Fibroblast of skin of scalp (primary cell): ENCODE measurements at regions not wholly inside any gene's neighbourhood (a gene's known extent, or its start where the extent isn't known, plus 50 kb on each side); places are given as distances from the start of the nearest gene placed in this dataset.

Experiments used
- DNase-seq: peaks from one replicate; pipeline ENCODE4 v3.0.0-alpha.2; 2013

DNA sequence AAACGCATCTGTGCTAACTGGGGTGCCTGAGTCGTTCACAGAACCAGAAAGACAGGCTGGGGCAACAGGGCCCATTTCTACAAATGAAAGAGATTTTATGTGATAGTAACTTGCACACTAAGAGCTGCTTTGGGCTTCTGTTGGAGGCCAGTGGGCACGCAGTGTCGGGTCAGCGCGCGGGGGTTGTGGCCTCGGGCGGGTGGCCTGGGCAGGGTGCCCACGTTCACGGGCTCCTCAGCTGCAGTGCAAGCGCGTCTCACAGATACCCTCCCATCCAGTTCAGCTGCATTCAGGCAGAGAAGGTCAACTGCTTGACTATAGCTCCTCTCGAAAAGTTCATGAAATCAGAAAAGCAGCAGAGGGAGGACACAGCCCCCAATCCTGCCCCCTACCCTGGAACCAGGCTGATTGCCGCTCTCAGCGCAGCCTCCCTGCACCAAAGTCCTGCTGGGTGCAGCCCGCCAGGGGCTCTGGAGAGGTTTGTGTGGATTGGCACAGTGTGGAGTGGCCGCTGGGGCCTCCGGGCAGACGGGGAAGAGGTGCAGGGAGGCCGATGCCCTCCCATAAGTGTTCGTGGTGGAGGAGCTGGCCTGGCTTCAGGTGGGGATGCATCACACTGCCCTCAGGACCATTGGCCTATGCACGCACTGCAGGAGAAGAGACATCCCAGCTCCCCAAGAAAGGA is 582.8 kb downstream of the TCERG1L start:
- DNase-seq, result no peak

DNA sequence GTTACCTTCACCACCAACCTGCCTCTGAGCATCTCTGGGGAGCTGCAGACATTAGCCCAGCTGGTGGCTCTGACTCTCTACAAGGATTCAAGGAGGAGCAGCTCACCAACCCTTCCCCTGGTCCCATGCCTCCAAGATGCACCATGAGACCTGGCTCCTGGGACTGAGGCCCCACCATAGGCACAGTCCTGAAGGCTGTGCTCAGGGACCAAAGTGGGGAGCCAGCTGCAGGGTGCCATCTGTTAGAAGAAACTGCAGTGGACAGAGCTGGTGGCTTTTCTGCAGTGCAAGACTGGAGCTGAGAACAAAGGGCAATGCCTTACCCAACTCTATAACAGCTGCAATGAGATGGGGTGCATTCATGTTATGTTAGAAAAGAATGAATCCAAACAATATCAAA is 581.6 kb downstream of the TCERG1L start:
- DNase-seq, result no peak

GRCh38 chr10:130737186-130737585 is 574.3 kb downstream of the TCERG1L start:
- no peak for DNase-seq

GRCh38 chr10:130737621-130738020 is 573.9 kb downstream of the TCERG1L start:
- peak; percentile 3 for DNase-seq

- no peak for DNase-seq
Observed at GRCh38 chr10:130739016-130739756, 572.3 kb downstream of the TCERG1L start.

DNA sequence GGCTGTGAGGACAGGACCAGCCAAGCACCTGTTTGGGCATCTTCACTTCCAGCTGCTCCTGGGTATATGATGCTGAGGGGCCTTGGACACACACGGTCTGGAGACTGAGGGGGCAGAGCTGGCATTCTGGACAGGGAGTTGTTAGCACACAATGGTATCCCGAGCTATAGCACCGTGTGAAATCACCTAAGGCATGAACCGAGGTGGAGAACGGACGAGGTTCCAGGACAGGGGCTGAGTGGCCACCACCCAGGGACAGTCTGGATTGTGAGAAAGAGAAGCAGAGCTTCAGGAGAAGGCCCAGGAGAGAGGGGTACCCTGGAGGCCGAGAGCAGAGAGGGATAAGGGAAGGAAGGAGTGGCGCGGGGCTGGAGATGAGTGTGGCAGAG is 571.8 kb downstream of the TCERG1L start:
- no peak for DNase-seq

- no peak for DNase-seq
Observed at GRCh38 chr10:130740166-130740565, 571.4 kb downstream of the TCERG1L start.

GRCh38 chr10:130740915-130741750 is 570.4 kb downstream of the TCERG1L start:
- no peak for DNase-seq

DNA sequence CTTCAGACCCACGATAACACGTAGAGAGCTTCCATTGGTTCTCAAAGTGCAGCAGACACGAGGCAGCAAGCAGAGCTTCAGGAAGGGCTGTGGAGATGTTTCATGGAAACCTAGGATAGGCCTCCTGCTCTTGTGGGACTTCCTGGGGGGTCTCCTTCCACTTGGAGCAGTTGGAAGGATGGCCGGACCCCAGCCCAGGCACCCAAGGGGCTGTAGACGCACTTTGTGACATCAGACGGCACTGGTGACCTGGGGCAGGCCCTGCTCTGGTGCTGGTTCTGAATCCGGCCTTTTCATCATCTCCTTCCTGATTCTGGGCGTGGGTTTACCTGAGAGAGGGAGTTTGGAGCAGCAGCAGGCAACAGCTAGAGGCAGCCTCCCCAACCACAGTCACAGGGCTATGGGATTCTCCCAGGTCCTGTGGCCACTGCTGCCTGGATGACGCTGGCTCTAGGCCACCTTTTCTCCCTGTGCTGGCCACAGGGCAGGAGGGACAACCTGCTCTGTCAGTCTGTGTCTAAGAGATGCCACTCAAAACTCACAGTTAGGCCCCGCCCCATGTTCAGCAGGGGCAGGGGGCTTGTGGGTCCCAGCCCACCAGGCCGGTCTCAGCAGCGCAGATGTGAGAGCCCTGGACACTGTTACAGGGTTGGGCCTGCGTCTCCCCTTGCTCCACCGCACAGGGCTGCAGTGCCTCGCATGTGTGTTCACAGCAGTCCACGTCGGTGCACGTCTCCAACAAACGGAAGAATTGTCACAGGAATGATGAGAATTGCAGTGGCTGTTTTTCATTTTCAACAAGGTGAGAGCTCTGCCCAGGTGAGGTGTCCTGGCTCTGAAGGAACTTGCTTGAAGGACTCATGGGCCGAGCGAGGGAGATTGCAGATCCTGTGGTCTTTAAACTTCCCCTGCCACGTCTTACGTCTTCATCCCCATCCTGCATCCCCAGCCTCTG is 569.3 kb downstream of the TCERG1L start:
- no peak for DNase-seq

- no peak for DNase-seq
Observed at GRCh38 chr10:130742941-130743675, 568.4 kb downstream of the TCERG1L start.

GRCh38 chr10:130743751-130744271 is 567.7 kb downstream of the TCERG1L start:
- DNase-seq, result no peak

DNA sequence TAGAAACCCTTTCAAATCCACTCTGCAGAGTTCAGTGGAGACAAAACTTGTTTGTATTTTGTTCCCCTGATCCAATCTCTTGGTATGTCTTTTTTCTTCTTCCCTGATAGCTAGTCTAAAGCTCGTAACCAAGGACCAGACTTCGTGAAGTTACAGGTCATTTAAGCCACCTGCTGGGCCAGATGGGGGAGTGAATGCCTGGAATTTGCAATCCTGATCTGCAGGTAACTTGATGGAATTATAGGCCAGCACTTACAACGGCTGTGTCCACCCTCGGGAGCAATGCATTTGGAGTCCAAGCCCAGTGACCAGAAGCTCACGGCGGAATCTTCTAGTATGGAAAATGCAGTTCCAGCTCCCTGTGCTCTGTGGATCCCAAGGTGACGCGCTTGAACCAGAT is 566.9 kb downstream of the TCERG1L start:
- no peak for DNase-seq

DNA sequence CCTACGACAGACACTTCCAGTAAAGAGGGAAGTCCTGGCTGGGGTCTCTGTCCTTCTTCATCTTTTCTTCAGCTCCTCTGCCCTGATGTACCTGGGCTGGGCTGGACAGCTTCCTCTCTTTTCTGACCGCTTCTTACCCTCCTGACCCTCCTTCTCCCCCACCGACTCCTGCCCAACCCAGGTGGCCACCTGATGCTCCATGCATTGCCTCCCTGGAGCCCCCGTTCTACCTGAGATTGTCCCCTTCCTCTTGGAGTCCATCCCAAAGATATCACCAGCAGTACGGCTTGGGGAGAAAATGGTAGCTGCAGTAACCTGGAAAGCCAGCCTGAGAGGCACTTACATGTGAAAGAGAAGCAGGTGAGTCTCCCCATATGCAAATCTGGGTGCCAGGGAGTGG is 566.3 kb downstream of the TCERG1L start:
- no peak for DNase-seq

DNA sequence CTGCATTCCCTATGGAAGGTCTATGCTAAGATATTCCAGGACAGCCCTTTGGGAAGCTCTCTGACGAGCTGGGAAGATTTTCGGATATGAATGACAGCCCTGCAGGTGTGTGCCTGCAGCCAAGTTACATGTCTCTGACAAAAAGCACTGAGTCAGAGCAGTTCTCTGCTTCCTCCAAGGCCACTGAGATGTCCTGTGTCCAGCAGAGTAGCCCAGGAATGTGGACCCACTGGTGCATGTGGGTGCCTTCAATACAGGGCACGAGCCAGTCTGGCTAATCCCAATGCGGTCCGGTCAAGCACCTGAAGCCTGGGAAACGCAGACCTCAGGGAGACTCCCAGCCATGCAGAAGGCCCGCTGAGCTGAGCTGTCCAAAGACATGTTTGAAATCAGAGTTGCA is 565.7 kb downstream of the TCERG1L start:
- no peak for DNase-seq

DNA sequence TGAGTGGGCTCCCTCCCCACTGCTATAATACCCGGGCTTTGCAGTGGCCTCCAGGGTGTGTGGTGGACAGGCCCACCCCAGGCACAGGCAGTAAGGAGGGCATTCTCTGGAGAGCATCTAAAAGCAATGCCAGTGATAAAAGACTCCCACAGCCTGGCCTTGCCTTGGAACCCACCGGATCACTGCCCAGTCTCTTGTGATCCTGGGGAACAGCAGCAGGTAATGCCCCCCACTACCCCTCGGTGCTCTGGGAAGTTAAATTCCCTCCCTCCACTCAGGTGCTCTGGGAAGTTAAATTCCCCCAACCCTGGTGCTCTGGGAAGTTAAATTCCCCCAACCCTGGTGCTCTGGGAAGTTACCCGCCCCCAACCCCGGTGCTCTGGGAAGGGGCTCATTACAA is 565.2 kb downstream of the TCERG1L start:
- no peak for DNase-seq

DNA sequence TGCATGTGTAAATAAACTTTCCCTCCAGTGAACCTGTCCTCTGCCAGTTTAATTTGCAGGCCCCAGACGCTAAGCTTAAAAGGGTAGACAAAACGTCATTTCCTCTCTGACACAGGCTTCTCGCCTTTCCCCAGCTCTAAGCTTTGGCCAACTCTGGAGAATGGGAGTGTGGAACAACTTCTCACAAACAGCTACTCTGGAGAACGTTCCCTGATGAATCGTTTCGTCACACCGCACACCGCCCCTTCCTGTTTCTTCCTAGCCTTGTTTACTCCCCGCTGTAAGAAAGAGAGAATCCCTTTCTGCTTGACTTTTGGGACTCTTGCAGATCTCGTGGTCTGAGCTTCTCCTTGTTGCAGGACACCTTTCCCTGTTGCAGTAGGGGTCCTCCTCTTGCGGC is 564.2 kb downstream of the TCERG1L start:
- no peak for DNase-seq

GRCh38 chr10:130747946-130748345 is 563.6 kb downstream of the TCERG1L start:
- no peak for DNase-seq

DNA sequence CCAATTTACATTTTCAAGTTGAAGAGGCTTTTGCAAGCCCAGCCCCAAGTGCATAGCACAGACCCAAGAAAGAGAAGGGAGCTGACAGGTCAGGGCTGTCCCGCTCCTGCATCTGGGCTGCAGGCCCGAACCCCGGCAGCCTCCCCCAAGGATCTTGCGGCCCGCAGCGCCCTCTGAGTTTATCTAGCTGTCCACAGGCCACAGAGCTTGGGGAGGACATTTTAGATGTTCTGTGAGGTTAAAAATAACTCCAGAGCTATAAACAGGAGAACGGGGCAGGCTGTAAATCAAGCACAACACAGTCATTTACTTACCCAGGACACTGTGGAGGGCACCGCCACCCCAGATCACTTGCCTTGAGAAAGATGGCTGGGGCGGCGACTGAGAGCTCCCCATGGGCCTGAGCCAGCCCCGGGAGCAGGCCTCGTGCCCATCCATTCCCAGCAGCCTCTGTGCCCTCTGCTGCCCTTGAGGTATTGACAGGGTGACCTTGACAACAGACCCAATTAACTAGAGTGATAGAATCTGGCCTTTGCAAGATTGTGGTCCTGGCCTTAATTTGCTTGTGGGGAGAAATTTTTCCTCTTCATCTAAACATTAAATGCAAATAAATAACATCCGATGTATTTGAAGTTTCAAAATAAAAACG is 563.0 kb downstream of the TCERG1L start:
- no peak for DNase-seq

DNA sequence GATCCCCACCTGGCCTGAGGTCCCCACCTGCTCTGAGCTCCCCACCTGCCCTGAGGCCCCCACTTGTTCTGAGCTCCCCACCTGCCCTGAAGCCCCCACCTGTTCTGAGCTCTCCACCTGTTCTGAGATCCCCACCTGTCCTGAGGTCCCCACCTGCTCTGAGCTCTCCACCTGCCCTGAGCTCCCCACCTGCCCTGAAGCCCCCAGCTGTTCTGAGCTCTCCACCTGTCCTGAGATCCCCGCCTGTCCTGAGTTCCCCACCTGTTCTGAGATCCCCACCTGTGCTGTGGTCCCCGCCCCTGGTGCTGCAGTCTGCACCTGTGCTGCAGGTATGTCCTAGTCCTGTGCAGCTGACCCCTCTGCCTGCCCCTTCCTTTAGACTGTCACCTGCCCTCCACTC is 561.6 kb downstream of the TCERG1L start:
- no peak for DNase-seq

DNA sequence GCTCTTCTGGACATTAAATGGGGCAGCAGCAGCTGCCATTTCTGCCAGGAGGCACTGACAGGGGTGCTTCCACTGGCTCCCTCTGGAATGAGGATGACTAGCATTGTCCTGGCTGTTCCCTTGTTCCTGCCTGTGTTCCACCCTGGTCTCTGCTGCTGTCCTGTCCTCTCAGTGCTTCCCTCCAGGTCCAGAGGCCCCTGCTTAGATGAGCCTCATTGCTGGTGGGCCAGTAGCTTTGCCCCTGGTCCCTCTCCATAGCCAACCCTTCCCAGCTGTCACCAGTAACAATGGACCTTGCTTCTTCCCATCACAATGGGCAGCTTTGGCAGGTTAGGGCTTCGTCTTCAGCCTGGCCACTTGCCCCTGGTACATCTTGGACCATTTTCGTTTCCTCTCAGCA is 561.1 kb downstream of the TCERG1L start:
- no peak for DNase-seq
